ENCODE measurements at regions not wholly inside any gene's neighbourhood (a gene's known extent, or its start where the extent isn't known, plus 50 kb on each side); places are given as distances from the start of the nearest gene placed in this dataset.

DNA sequence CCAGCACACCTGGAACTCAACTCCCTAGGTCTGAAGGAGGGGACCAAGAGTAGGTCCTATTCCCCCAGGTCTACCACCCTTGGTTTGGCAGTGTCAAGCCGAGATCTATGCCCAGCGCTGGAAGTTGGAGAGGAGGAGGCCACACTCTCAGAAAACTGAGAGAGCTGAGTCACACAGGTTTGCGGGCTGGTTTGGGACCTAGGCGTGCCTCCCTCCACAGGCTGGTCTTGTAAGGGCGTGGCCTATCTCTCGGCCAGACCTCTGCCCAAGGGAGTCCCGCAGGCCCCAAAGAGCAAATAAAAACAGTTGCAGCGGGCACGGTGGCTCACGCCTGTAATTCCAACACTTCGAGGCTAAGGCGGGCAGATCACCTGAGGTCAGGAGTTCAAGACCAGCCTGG lies 52.9 kb upstream of the INTU start:
- no TSS peak for BruUV-seq (replicated peaks)

More for the DNA sequence above, 52.9 kb upstream of the INTU start:
- no peaks in the 10 kb centered on the region for H3K79me2 ChIP-seq (ENCODE audit: control insufficient read depth, insufficient read depth, low read length)
- ATAC-seq (no peak), DNase-seq (ENCODE audit: low read depth, low spot score) (no peak), FAIRE-seq (no peak)
- H3K9me3 ChIP-seq (replicated peaks; ENCODE audit: control insufficient read depth, insufficient read depth, low read length): no peaks in the 10 kb centered on the region
- no peak for TF ChIP-seq SREBF2 (IDR thresholded peaks at IDR 0.05; ENCODE audit: low read length)
- TF ChIP-seq HDAC2 (IDR thresholded peaks at IDR 0.05): no peak
- TF ChIP-seq ATF7 (IDR thresholded peaks at IDR 0.05; ENCODE audit: low read depth): no peak
- TF ChIP-seq ZBTB11 (CRISPR knock-in tag; IDR thresholded peaks at IDR 0.05): no peak
- TF ChIP-seq, protein P1, sequence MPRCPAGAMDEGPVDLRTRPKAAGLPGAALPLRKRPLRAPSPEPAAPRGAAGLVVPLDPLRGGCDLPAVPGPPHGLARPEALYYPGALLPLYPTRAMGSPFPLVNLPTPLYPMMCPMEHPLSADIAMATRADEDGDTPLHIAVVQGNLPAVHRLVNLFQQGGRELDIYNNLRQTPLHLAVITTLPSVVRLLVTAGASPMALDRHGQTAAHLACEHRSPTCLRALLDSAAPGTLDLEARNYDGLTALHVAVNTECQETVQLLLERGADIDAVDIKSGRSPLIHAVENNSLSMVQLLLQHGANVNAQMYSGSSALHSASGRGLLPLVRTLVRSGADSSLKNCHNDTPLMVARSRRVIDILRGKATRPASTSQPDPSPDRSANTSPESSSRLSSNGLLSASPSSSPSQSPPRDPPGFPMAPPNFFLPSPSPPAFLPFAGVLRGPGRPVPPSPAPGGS (IDR thresholded peaks at IDR 0.05; ENCODE audit: borderline replicate concordance, insufficient read depth, low read depth, low read length, poor library complexity, severe bottlenecking): no peak
- TF ChIP-seq ESRRA (IDR thresholded peaks at IDR 0.05; ENCODE audit: low read length): no peak
- TF ChIP-seq FOXK2 (IDR thresholded peaks at IDR 0.05): no peak
- TF ChIP-seq GATAD2B (conservative IDR thresholded peaks at IDR 0.05; ENCODE audit: low read depth): no peak
- TF ChIP-seq ZBTB40 (IDR thresholded peaks at IDR 0.05; ENCODE audit: borderline replicate concordance): no peak
- no peak for TF ChIP-seq GABPA (IDR thresholded peaks at IDR 0.05; ENCODE audit: low read depth)
- no peak for TF ChIP-seq EP300 (IDR thresholded peaks at IDR 0.05; ENCODE audit: borderline replicate concordance in 1 of 2, control insufficient read depth in 1 of 2, low read depth in 2 of 2, low read length in 2 of 2)
- TF ChIP-seq SP1 (IDR thresholded peaks at IDR 0.05; ENCODE audit: low read depth, low read length): no peak
- TF ChIP-seq HDGF (IDR thresholded peaks at IDR 0.05): no peak
- H3K27ac ChIP-seq (ENCODE audit: control insufficient read depth, insufficient read depth): no peak overlapping the region
- RAD21 ChIA-PET (ENCODE audit: unreplicated experiment): no interaction called here
- no peaks in the 10 kb centered on the region; a peak in 1 of 4 replicates for H3K27me3 ChIP-seq (replicated peaks in 1 of 2; ENCODE audit: control insufficient read depth in 2 of 2, insufficient read depth in 2 of 2, low read length in 1 of 2)
- POLR2A ChIA-PET: no interaction called here
- H2AFZ ChIP-seq (ENCODE audit: control insufficient read depth, low read depth, low read length): no peak overlapping the region
- H3K36me3 ChIP-seq (ENCODE audit: control insufficient read depth in 2 of 2, insufficient read depth in 2 of 2, low read length in 1 of 2): no peaks in the 10 kb centered on the region
- H3K4me3 ChIP-seq: no peak overlapping the region
- intact Hi-C loops (cut with micrococcal nuclease; ENCODE audit: unreplicated experiment) (no loop called here), in situ Hi-C loops (cut with MboI) (no loop called here)
- H3K4me1 ChIP-seq (ENCODE audit: control insufficient read depth, insufficient read depth, low read length): no peaks in the 10 kb centered on the region
- H3K9ac ChIP-seq (ENCODE audit: control insufficient read depth, insufficient read depth, low read length): no peak overlapping the region
- no peak overlapping the region for H3K4me2 ChIP-seq (ENCODE audit: control insufficient read depth, insufficient read depth)
- CTCF ChIA-PET: no interaction called here
- SMC1A ChIA-PET (ENCODE audit: uncharacterized antibody, unreplicated experiment): no interaction called here
- no peaks in the 10 kb centered on the region for H4K20me1 ChIP-seq (ENCODE audit: control insufficient read depth, insufficient read depth)
- WGBS (ENCODE audit: insufficient coverage, insufficient replicate concordance, low lambda C conversion rate, missing lambda C conversion rate): 33% methylated on average over 12 of the region's 12 CpGs
